GM23338 (cell line): ENCODE measurements at regions not wholly inside any gene's neighbourhood (a gene's known extent, or its start where the extent isn't known, plus 50 kb on each side); places are given as distances from the start of the nearest gene placed in this dataset.

Experiments
- ATAC-seq: fragments of 200-7000 bp; cut with Tn5 transposase; 3 replicates; pipeline ENCODE4 v1.9.1; 2020
- DNase-seq: peaks from one replicate; pipeline ENCODE4 v3.0.0-alpha.2; 2015; ENCODE audit warnings: low spot score
- H2AFZ ChIP-seq: fragments of 200-600 bp; sonication (generic); 2 replicates; pipeline ENCODE4 v1.8.0; 2016; ENCODE audit warnings: antibody characterized with exemption, mild to moderate bottlenecking, moderate library complexity
- H3F3A ChIP-seq: fragments of 200-600 bp; sonication (generic); replicated peaks from 2 replicates; pipeline ENCODE4 v1.8.0; 2017; ENCODE audit warnings: antibody characterized with exemption, mixed run types, low read depth
- H3K27ac ChIP-seq: fragments of 200-600 bp; sonication (generic); 2 replicates; pipeline ENCODE4 v1.6.1; 2016; ENCODE audit warnings: low read depth
- H3K27me3 ChIP-seq: fragments of 200-600 bp; sonication (generic); 2 replicates; pipeline ENCODE4 v1.8.0; 2016; ENCODE audit warnings: mild to moderate bottlenecking, mixed run types, moderate library complexity; ENCODE audit not compliant: insufficient read depth
- H3K36me3 ChIP-seq: fragments of 200-600 bp; sonication (generic); 2 replicates; pipeline ENCODE4 v1.8.0; 2016; ENCODE audit warnings: mild to moderate bottlenecking; ENCODE audit not compliant: insufficient read depth
- H3K4me1 ChIP-seq: fragments of 200-600 bp; sonication (generic); 2 replicates; pipeline ENCODE4 v1.8.0; 2016; ENCODE audit warnings: mild to moderate bottlenecking, moderate library complexity; ENCODE audit not compliant: insufficient read depth
- H3K4me2 ChIP-seq: fragments of 200-600 bp; sonication (generic); 2 replicates; pipeline ENCODE4 v1.7.1; 2017; ENCODE audit warnings: mixed run types
- H3K4me3 ChIP-seq: fragments of 200-600 bp; sonication (generic); 2 replicates; pipeline ENCODE4 v1.6.1; 2016; ENCODE audit warnings: mixed run types
- H3K79me2 ChIP-seq: fragments of 200-600 bp; sonication (generic); replicated peaks from 2 replicates; pipeline ENCODE4 v1.8.0; 2017; ENCODE audit warnings: mild to moderate bottlenecking; ENCODE audit not compliant: insufficient read depth
- H3K9me2 ChIP-seq: fragments of 200-600 bp; sonication (generic); 2 replicates; pipeline ENCODE4 v1.8.0; 2017; ENCODE audit not compliant: insufficient read depth
- H4K20me1 ChIP-seq: fragments of 200-600 bp; sonication (generic); replicated peaks from 2 replicates; pipeline ENCODE4 v1.8.0; 2017; ENCODE audit warnings: mild to moderate bottlenecking; ENCODE audit not compliant: insufficient read depth
- H3K27ac Mint-ChIP-seq: 2 replicates; pipeline ENCODE4 v1.8.0; 2020; ENCODE audit warnings: inconsistent platforms, mild to moderate bottlenecking, moderate library complexity, mixed read lengths
- H3K27me3 Mint-ChIP-seq: 3 replicates; pipeline ENCODE4 v1.8.0; 2022; ENCODE audit warnings: low read depth, mild to moderate bottlenecking, moderate library complexity, mixed read lengths, inconsistent platforms; ENCODE audit not compliant: insufficient read depth, poor library complexity
- H3K36me3 Mint-ChIP-seq: 3 replicates; pipeline ENCODE4 v1.8.0; 2021; ENCODE audit warnings: low read depth, mild to moderate bottlenecking, inconsistent platforms, moderate library complexity, mixed read lengths
- H3K4me1 Mint-ChIP-seq: 3 replicates; pipeline ENCODE4 v1.8.0; 2020; ENCODE audit warnings: mild to moderate bottlenecking, inconsistent platforms, mixed read lengths
- H3K4me3 Mint-ChIP-seq: 3 replicates; pipeline ENCODE4 v1.8.0; 2021; ENCODE audit warnings: moderate library complexity, mild to moderate bottlenecking, inconsistent platforms, mixed read lengths
- H3K9me3 Mint-ChIP-seq: 3 replicates; pipeline ENCODE4 v1.8.0; 2020; ENCODE audit warnings: moderate library complexity, mild to moderate bottlenecking, inconsistent platforms, mixed read lengths
- CREB1 ChIP-seq: fragments of 250-450 bp; sonication (Bioruptor Pico); IDR thresholded peaks from 2 replicates; pipeline ENCODE4 v1.5.0; 2020; ENCODE audit warnings: low read depth, mild to moderate bottlenecking, moderate library complexity
- CTCF ChIP-seq, 2 experiments: fragments of 200-600 bp in 1 of 2; sonication (generic) in 1 of 2; conservative IDR thresholded peaks; 2 replicates each; pipeline versions ENCODE4 v1.5.1 to v1.6.1; 2016 to 2017; ENCODE audit warnings: antibody characterized with exemption in 2 of 2, low read depth in 2 of 2, mild to moderate bottlenecking in 2 of 2, moderate library complexity in 1 of 2
- JUNB ChIP-seq: IDR thresholded peaks from one replicate; pipeline ENCODE4 v1.6.1; 2016; ENCODE audit warnings: antibody characterized with exemption; ENCODE audit not compliant: unreplicated experiment
- NANOG ChIP-seq: IDR thresholded peaks from 2 replicates; pipeline ENCODE4 v1.6.1; 2016; ENCODE audit warnings: antibody characterized with exemption, borderline replicate concordance
- POLR2AphosphoS5 ChIP-seq: IDR thresholded peaks from 2 replicates; pipeline ENCODE4 v1.6.1; 2016; ENCODE audit warnings: antibody characterized with exemption, low read depth
- REST ChIP-seq: IDR thresholded peaks from one replicate; pipeline ENCODE4 v1.6.1; 2018; ENCODE audit warnings: antibody characterized with exemption; ENCODE audit not compliant: unreplicated experiment
- ZNF331 ChIP-seq: fragments of 250-450 bp; sonication (Bioruptor Pico); IDR thresholded peaks from 2 replicates; pipeline ENCODE4 v1.5.0; 2020; ENCODE audit warnings: low read depth, mild to moderate bottlenecking, moderate library complexity
- ZNF462 ChIP-seq: fragments of 250-450 bp; sonication (Bioruptor Pico); IDR thresholded peaks from 2 replicates; pipeline ENCODE4 v1.5.0; 2020; ENCODE audit warnings: mild to moderate bottlenecking, moderate library complexity

GRCh38 chr2:144277622-144278354 lies 242.1 kb downstream of the ZEB2 start (continued):
- TF ChIP-seq REST (no peak), JUNB (no peak), CREB1 (no peak)

GRCh38 chr2:144275340-144275739 lies 244.6 kb downstream of the ZEB2 start:
- Histone ChIP-seq H3K4me2 (no peak overlapping the region), H3K79me2 (peaks cover 7% of the 10 kb centered on the region; the same call in 1 of the 2 replicates), H3K9me2 (no peaks in the 10 kb centered on the region; the same call in 1 of the 2 replicates), H3K36me3 (no peaks in the 10 kb centered on the region), H3F3A (no peaks in the 10 kb centered on the region), H3K27ac (no peak overlapping the region), H3K4me3 (no peak overlapping the region), H4K20me1 (no peaks in the 10 kb centered on the region), H3K4me1 (peaks cover 5% of the 10 kb centered on the region; the same call in 1 of the 2 replicates), H2AFZ (no peak overlapping the region), H3K27me3 (no peaks in the 10 kb centered on the region)
- ATAC-seq: no peak
- DNase-seq: no peak
- TF ChIP-seq NANOG (no peak), CTCF (conservative IDR thresholded peaks at IDR 0.05; ENCODE audit: low read depth in 2 of 2) (no peak), POLR2AphosphoS5 (no peak), ZNF462 (no peak), JUNB (no peak), ZNF331 (CRISPR knock-in tag) (no peak), CREB1 (no peak)
- H3K9me3 Mint-ChIP-seq: no peaks in the 10 kb centered on the region
- H3K4me1 Mint-ChIP-seq: peaks cover 29% of the 10 kb centered on the region
- H3K27ac Mint-ChIP-seq: no peak overlapping the region
- no peak overlapping the region for H3K4me3 Mint-ChIP-seq
- H3K27me3 Mint-ChIP-seq: peaks cover 2% of the 10 kb centered on the region
- H3K36me3 Mint-ChIP-seq: peaks cover 5% of the 10 kb centered on the region; the same call in 2 of the 3 replicates
